AG10803 (cell line): ENCODE measurements at regions not wholly inside any gene's neighbourhood (a gene's known extent, or its start where the extent isn't known, plus 50 kb on each side); places are given as distances from the start of the nearest gene placed in this dataset.

ENCODE experiments used
- DNase-seq: peaks from one replicate; pipeline ENCODE4 v3.0.0; 2010; ENCODE audit warnings: low read depth
- H3K4me3 ChIP-seq: 2 replicates; pipeline ENCODE4 v1.5.1; 2011; ENCODE audit warnings: mild to moderate bottlenecking, low read length, control low read depth
- TF ChIP-seq, protein P1 (sequence below): conservative IDR thresholded peaks from 2 replicates; pipeline ENCODE4 v1.5.1; 2011; ENCODE audit warnings: mild to moderate bottlenecking, low read length, control low read depth, inconsistent platforms

DNA sequence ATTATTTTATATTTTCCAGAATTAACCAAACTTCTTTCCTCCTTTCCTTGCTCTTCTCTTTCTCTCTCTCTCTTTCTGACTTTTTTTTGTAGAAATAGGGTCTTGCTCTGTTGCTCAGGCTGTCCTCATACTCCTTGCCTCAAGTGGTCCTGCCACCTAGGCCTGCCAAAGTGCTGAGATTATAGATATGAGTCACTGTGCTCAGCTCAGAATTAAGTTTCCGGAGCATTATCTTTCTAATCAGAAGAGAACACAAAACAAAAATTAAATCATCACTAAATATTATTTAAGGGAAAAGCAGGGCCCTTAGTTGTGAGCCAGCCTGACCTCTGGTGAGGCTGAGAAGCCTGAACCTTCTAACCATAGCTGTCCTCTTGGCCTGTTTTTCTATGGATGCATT, 168.2 kb downstream of the SOX2 start:
- no peak overlapping the region for H3K4me3 ChIP-seq
- no peak for DNase-seq
- TF ChIP-seq, protein P1, sequence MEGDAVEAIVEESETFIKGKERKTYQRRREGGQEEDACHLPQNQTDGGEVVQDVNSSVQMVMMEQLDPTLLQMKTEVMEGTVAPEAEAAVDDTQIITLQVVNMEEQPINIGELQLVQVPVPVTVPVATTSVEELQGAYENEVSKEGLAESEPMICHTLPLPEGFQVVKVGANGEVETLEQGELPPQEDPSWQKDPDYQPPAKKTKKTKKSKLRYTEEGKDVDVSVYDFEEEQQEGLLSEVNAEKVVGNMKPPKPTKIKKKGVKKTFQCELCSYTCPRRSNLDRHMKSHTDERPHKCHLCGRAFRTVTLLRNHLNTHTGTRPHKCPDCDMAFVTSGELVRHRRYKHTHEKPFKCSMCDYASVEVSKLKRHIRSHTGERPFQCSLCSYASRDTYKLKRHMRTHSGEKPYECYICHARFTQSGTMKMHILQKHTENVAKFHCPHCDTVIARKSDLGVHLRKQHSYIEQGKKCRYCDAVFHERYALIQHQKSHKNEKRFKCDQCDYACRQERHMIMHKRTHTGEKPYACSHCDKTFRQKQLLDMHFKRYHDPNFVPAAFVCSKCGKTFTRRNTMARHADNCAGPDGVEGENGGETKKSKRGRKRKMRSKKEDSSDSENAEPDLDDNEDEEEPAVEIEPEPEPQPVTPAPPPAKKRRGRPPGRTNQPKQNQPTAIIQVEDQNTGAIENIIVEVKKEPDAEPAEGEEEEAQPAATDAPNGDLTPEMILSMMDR: no peak

DNA sequence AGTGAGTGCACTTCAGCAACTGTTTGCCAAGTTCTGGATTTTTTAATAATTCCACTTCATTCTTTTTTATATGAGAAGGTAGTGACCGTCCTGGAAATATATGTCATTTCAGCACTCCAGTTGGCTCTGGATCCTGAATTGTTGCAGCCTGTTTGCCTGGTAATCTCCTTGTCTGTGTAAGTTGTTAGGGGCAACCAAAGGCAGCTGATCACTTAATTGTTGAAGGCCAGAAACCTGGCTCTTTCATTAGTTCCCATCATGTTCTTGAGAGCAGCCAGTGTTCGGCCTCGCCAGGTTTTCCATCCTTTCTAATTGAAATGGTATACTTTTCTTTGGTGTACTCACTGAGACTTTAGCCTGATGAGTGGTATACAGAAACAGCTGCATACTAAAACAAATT, 168.6 kb downstream of the SOX2 start:
- no peak overlapping the region for H3K4me3 ChIP-seq
- TF ChIP-seq, protein P1: no peak
- no peak for DNase-seq

DNA sequence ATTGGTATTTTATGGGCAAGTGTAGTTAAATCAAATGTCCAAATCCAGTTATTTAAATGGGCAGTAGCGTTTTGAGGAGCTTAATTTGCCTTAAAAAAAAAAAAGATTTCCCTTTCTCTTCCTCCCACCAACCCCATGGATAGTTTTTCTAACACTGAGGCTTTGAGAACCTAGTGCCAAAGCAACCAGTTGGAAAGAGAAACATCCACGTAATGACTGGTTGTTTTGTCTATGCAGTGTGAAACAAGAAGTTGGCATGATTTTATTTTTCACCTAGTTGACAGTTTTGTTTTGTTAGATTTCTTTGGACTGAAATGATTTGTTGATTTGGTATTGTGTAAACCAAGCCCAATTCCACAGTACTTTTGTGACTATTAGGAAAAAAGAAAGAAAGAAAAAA, 170.0 kb downstream of the SOX2 start:
- no peak for DNase-seq
- H3K4me3 ChIP-seq: no peak overlapping the region
- TF ChIP-seq, protein P1: no peak

- TF ChIP-seq, protein P1: no peak
- DNase-seq: no peak
- no peak overlapping the region for H3K4me3 ChIP-seq
These were observed 174.3 kb downstream of the SOX2 start for GRCh38 chr3:181885868-181886630.

GRCh38 chr3:181886676-181887075, 175.0 kb downstream of the SOX2 start:
- TF ChIP-seq, protein P1: no peak
- no peak for DNase-seq
- no peak overlapping the region for H3K4me3 ChIP-seq

DNA sequence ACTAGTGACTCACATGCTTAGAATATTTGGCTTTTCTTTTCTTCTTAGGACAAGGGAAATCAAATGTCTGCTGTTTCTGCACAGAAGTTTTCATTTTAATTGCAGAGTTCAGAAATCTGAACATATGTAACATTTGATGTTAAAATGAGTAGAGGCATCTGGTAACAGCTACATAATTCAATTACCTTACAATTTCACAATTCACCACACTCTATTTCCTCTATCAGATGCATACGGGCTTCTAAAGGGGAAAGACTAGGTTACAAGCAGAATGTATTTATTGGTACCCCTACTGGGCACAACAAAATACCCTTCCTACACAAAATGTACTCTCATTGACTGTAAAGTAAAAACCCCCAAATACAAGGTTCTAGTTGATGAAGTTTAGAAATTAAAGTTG, 176.0 kb downstream of the SOX2 start:
- H3K4me3 ChIP-seq: no peak overlapping the region
- DNase-seq: no peak
- TF ChIP-seq, protein P1: no peak

DNA sequence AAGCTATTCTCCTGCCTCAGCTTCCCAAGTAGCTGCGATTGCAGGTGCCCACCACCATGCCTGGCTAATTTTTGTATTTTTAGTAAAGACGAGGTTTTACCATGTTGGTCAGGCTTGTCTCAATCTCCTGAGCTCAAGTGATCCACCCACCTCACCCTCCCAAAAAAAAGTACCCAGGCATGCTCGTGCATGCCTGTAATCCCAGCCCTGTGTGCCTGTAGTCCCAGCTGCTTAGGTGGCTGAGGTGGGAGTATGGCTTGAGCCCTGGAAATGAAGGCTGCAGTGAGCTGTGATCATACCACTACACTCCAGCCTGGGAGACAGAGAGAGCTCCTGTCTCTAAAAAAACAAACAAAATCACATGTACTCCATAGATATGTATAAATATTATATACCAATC, 176.5 kb downstream of the SOX2 start:
- TF ChIP-seq, protein P1: no peak
- DNase-seq: no peak

More for the DNA sequence above, 176.5 kb downstream of the SOX2 start:
- no peak overlapping the region for H3K4me3 ChIP-seq
